ENCODE measurements at regions not wholly inside any gene's neighbourhood (a gene's known extent, or its start where the extent isn't known, plus 50 kb on each side); places are given as distances from the start of the nearest gene placed in this dataset.
"Not testable (repeated sequence)": the region's sequence is repeated elsewhere in the genome, so short reads cannot be mapped to it uniquely, and the experiment has no call there.

DNA sequence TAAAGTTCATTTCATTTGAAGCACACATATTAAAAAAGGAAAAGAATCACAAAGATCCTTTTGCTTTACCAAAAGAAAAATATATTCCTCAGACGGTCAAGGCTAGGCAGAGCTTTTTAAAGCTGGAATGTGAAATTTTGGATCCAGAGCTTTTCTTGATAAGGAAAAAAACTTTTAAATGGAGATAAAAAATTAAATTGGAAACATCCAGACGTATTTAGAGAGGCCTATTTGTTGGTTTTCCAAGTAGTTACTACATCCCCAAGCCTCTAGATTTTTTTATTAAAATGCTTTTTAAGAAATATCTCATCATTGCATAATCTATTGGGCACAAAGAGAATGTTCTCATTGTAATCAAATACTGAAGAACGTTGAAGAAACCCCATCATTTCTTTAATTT is 385.7 kb upstream of the CITED2 start:
- no peak for DNase-seq (ENCODE audit: low read depth in 2 of 2)

DNA sequence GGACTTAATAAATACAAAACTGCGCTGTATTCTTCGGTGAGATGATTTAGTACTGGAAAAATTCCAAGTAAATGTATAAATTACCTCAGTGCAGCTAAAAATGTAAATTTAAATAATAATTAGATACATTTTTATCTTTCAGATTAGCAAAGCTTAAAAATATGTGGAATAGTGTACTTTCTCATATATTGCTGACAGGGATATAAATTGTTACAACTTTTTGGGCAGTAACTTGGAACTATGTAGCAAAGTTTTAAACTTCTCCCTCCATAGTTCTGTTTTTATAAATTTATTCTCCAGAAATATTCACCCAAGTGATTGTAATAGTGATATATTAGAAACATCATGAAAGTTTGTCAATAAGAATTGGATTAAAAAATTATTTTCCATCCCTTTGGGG is 384.6 kb upstream of the CITED2 start:
- DNase-seq (ENCODE audit: low read depth in 2 of 2): no peak

DNA sequence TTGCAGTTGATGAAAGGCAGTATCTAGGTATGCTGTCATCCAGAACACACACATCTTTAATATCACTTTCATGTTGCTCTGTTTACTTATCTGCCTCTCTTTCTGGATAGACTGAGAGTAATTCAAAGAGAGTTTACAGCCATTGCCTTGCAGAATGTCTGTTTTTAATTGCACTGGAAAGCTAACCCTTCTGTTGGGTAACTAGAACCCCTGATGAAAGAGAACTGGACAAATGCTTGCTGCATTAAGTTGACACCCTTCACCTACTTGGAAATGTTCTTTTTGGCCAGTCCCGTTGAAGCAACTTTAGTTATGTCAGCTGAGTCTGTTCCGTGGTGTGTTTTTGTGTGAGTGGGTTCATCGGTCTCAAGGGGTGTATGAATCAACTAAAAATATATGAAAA is 383.8 kb upstream of the CITED2 start:
- DNase-seq (ENCODE audit: low read depth in 2 of 2): no peak

DNA sequence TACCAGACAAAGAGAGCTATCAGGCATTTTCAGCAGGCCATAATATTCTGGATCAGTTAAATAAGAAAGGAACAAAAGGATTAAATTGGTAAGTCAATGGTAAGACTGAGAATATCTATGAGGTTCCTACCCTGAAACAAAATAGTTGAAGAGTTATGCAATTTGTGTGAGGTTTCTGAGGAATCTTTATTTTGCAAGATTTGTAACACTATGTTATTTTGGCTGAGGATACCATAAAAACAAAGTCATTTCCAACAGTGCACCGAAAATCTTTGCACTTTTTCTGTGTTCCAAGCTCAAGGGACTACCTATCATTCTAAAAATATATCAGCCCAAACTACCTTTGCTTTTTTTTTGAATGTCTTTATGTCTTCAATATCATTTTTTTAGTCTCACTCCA is 383.3 kb upstream of the CITED2 start:
- DNase-seq (ENCODE audit: low read depth in 2 of 2): no peak

DNA sequence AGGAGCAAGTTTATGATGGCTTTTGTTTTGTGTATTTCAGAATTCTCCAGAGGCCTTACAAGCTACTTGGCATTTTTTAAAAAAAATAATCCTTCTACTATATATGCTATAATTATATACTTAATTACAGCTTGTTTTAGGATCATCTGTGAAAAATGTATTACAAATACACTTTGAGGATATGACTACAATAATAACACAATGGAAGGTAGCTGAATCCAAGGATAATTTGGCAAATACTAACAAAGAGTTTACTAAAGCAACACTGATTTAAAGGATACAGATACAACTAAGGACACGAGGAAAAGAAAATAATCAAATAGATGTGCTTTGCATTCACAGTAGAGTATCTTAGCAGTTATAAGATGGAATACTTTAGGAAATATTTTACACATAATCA is 381.9 kb upstream of the CITED2 start:
- no peak for DNase-seq (ENCODE audit: low read depth in 2 of 2)

DNA sequence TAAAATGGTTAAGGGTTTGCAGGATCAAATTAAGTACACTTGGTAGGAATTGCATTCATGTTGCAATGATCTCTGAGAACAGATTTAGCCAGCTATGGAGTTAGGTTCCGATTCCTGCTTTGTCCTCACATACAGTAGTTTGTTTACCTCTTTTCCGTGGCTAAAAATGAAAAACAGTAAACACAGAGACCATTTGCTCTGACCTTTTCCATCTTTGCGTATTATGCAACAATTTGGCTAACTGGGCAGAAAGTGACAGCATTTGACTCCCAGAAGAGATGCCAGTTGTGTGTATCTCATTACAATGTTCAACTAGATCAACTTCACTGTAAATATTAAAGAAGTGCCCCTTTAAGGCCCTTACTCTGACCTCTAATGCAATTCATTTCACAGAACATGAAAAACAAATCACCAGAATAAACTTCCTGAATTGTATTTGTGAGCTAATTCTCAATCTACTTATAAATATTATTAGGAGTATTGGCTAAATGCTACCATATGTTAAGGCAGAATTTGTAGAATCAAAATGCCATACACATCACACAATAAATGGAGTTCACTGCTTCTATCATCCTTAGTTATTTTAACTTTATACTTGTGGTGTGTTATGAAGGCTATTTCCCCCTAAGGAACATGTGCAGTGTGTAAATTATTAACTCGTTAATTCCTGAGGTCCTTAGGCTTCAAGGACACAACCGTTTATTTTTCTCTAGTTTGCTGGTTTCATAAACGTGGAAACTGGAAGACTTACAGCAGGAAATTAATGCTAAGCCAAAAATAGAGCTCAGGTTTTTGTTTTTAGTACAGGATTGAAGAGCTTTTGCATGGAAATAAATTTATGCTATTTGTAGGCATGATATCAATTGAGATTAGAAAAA is 380.7 kb upstream of the CITED2 start:
- no peak for DNase-seq (ENCODE audit: low read depth in 2 of 2)

DNA sequence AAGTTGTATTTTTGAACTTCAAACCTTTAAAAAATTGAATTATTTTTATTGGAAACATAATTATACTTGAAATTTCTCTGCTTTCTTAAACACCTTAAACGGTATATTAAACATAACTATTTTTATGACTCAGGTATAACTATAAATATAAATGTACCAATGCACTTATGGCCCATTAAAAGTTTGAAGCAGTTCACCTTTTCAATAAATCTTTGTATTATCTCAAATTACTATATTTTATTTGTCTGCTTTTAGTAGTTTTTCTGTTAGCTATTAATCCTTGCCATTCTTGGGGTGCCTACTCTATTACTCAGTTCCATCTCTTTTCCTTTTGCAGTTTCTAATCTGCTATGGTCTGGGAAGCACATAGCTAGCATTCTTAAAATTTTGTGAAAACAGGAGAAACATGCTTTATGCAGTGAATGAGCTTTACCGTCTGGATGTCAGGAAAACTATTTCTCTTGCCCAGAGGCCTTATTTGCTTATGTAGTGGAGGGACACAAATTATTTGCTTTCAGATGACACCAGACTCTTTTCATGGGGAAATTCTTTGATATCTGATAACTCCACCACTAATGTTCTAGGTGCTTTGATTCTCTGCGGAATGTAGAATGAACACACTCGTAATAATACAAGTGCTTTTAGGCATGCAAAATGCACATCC is 378.9 kb upstream of the CITED2 start:
- no peak for DNase-seq (ENCODE audit: low read depth in 2 of 2)

DNA sequence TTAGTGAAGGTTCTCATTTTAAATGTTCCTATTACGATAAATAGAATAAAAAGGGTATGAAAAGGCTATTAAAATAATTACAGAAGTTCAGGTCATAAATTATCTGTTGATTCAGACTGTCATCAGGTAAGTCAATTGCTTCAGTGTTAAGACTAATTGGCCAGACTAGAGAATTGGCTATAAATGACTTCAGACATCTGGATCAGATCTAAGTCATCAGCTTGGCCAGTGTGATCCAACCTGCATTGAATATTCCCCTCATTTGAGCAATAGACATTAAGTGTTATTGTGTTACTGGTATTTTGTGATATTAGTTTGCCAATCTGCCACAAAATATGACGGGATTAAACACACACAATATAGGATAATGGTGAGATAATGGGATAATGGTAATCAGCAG is 377.6 kb upstream of the CITED2 start:
- DNase-seq (ENCODE audit: low read depth in 2 of 2): no peak

DNA sequence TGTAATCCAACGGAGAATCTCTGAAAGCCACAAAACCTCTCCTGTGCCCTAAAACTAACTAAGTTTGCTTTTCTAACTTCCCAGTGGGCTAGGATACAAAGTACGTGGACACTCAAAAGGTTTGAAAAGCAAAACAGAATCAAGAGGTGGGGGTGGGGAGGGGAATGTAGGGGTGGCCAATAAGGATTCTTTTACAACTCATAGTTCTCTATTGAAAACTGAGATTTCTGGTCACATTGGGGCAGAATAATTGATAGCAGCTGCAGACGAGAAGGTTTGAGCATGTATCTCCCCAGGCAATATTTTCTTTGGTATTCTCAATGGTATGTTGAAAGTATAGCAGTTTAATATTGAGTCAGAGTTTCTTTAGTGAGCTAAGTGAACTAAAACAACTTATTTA is 376.7 kb upstream of the CITED2 start:
- no peak for DNase-seq (ENCODE audit: low read depth in 2 of 2)

DNA sequence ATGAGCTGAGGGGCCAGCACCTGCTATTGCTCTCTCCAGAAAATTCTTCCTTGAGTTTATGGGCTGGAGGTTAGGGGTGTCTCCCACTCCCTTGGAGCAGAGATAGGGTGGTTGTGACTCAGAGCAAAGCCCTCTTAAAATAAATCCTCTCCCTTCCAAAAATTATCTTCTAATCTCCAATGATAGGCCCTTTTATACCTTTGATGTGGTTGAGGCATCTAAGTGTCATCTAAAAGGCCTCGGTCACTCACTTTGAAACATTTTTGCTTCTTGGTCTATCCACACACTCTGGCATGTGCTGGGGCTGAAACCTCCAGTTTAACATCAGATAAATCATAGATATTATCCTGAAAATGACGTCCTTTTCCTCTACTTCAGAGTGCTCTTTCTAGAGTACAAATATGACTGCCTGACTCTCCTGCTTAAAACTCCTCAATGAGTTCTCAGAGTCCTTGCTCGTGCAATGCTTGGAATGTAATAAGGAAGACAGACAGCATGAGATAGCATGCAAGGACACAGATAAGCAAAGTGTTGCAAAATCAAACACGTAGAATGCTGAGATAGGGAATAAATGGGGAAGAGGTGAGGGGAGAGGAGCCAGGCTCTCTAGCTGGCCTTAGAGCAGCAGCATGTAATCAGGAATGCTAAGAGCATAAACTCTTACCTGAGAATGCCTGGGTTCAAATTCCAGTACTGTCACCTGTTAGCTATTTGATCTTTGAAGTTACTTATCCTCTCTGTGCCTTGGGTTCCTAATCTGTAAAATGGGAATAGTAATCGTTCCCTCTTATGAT is 374.1 kb upstream of the CITED2 start:
- no peak for DNase-seq (ENCODE audit: low read depth in 2 of 2)

DNA sequence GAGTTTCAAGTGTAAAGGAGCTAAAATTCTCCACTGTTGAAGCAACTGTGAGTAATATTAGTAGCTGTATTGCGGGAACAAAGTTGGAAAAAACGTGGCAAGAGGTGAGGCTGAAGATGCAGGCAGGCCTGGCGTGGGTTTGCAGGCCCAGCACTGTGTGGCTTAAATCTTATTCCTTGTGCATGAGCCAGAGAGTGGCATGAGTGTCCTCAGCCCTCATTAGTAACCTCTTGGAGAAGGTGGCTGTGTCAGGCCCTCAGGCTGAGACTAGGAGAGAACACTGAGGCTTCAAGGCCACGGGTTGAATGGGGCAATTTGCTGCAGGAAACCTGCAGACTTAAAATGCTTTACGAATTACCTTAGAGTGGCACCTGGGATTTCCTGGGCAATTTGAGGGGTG is 372.7 kb upstream of the CITED2 start:
- DNase-seq (ENCODE audit: low read depth in 2 of 2): no peak

DNA sequence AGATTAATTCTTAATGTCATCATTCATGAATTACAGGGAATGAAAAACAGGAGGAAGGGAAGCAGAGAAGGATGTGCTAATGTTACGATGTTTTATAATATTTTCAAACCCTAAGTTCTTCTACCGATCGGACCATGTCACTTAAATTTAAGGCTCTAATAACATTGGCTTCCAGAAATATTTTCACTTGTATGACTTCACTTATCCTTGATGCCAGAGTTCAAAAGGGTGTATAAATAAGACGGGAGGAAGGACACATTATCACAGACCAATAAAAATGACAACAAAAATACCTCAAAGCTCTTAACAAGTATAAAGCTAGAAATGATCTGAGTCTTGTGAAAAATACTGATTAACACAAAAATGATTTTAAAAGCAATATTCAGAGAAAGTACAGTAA is 370.4 kb upstream of the CITED2 start:
- no peak for DNase-seq (ENCODE audit: low read depth in 2 of 2)

DNA sequence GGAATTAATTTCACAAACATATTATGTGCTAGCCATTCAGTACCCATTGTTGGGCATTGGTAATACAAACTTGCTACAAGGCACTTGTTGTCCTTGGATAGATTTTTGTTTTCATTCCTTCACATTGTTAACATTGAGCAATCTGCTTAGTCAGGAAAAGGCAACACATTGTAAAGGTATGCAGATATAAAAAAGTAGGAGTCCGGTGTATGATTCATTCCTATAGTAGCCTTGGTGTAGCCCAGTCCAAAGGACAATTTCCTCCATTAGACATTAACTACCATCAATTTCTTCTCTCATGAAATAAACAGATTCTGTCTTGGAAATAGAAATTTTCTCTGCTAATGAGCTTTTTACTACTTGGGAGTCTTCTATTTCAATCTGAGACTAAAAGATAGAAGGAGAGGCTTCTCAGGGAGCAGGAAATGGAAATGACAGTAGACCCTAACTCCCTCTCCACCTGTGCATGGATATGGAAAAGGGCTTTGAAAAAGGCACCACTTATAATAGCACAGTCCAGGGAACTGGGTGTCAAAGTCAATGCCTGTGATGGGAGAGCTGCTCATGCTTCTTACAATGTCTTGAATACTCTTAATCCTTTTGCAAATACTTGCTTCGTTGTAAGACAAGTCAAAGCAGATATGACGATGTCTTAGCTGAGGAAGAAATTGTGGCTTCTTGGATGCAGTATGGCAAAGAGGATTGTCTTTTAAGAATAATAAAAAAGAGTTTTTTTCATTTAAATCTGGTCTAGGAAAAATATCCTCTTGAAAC is 369.4 kb upstream of the CITED2 start:
- DNase-seq (ENCODE audit: low read depth in 2 of 2): no peak

DNA sequence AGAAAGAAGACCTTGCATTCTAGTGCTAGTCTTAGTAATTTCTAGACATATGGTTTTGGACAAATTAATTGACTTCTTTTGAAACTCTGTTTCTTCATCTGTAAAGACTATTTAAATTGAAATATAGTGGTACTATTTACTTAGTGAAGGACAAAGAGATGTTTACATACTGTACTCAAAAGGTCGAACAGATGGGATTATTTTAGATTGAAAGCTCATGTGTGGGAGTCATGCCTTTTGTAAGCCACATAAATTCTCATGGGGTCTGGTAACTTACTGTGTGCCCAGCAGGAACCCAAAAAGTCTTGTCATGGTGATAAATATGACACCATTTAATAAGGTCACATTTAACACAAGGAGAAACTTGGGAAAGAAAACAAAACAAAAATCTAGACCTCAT is 368.2 kb upstream of the CITED2 start:
- no peak for DNase-seq (ENCODE audit: low read depth in 2 of 2)

DNA sequence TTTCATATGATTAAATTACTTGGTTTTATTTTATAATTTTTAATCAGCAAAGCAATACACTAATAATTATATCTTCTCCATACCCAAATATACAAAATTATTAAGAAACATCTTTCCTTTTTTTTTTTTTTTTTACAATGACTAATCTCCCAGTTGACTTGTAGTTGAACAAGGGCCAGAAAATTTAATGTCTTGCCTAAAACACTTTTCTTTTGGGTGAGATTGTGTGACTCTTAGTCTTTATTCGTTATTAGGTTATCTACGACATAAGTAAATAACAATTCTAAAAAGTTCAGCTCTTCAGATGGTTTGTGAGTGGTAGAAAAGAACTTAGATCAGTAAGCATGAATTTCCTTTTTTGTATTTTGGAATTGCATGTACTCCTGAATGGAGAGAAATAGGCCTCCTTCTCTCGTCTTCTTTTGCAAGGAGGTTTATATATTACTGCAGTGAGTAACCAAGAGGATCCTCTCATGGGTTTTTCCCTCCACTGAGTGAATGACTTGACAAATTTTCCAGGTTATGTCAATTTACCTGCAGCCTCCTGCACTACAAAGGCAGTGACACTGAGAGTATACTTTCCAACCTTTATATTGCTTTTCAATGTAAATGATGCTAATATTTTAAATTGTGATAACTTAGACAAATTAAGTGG is 364.5 kb upstream of the CITED2 start:
- no peak for DNase-seq (ENCODE audit: low read depth in 2 of 2)

DNA sequence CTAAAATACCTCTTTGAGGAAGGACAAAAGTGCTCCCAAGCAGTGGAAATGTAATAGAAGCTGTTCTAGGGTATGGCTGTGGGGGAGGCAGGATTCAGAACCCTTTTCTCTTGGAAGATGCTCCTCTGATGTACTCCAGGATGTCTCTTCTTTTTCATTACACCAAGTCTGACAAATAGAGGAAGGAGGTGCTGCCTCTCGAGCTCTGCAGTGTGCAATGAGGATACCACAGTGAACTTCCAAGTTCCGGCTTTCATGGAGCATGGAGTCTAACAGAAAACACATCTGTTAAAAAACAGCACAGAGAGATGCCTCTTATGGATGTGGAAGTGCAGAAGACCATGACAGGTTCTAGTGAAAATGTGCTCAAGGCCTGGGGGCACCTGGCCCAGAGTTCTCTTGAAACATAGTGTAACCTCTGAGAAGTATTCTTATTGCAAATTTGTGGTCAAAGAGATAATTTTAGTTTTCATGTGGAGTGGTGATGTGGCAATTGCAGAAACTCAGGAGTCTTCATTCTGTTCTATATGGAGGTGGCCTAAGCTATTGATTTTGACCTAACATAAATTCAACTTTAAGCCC is 362.0 kb upstream of the CITED2 start:
- DNase-seq (ENCODE audit: low read depth in 2 of 2): no peak

DNA sequence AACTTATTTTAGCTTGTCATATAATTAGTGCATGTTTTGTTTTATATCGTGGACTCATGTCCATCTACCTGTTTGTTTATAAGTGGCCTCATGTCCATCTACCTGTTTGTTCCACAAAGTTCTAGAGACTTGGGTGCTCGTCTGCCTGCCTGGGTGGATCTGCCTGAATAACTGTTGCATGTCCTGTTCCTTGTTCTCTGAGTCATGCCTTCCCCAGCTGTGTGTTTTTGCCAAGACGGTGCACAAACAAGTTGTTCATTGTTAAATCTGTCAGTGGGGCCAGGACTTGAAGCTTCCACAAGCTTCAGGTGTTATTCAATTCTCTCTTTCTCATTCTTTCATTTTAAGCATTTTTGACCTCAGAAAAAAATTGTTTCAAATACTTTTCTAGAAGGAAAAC is 358.0 kb upstream of the CITED2 start:
- no peak for DNase-seq (ENCODE audit: low read depth in 2 of 2)

DNA sequence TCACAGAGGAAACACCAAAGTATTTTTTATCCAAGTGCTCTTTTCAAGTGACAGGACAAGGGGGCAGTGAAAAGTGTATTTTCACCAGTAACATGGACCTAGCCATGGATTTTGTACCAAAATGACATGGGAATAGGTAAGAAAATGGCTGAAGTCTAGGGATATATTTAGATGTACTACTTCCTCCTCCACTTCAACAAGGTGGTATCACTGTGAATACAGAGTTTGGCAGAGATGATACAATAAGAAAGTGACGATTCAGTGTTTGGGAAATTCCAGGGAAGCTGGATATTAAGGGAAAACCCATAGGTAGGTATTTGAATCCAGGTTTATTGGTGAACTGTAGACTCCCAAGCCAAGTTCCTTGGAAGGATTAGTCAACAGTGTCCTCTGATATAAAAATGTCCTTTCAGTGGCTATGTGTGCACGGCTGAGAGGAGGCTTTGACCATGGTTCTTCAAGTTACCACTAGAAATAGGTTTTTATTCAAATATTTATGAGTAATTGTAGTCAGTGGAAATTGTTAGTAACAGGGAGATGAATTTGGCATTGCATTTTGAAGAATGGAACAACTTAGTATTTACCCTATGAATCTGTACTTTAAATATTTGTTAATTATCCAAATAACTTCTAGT is 356.0 kb upstream of the CITED2 start:
- no peak for DNase-seq (ENCODE audit: low read depth in 2 of 2)

DNA sequence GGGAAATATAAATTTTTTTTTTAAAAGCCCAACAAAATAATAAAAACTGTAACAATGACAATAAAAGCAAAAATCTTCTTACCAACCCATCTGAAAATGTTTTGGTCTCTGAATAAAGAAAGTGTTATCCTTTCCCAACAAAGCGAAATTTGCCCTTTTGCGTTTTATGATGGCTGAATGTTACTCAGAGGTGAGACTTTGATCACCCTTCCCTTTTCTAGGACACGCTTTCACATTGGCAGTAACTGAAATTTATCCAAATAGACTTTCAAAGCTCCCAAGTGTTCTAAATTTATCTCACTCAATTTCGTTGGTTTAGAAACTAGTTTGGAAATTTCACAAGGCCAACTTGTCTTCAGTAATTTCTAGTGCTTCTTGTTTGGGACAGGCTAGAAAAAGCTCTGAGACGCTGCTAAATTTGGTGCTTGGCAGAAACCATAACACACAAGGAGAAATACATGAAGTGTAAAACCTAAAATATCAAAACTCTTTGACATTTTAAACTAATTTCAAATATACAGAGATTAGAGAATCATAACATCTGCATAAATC is 354.5 kb upstream of the CITED2 start:
- DNase-seq (ENCODE audit: low read depth in 2 of 2): no peak

DNA sequence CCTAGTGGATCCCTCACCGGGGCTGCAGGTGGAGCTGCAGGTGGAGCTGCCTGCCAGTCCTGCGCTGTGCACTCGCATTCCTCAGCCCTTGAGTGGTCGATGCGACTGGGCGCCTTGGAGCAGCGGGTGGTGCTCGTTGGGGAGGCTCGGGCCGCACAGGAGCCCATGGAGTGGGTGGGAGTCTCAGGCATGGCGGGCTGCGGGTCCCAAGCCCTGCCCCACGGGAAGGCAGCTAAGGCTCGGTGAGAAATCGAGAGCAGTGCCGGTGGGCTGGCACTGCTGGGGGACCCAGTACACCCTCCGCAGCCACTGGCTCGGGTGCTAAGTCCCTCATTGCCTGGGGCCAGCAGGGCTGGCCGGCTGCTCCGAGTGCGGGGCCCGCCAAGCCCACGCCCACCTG is 351.8 kb upstream of the CITED2 start:
- not testable (repeated sequence) for DNase-seq (ENCODE audit: low read depth in 2 of 2)
